ENCODE measurements at regions not wholly inside any gene's neighbourhood (a gene's known extent, or its start where the extent isn't known, plus 50 kb on each side); places are given as distances from the start of the nearest gene placed in this dataset.

GRCh38 chr5:103919506-103919905, 356.9 kb upstream of the NUDT12 start:
- no peak for TF ChIP-seq POLR2A (IDR thresholded peaks at IDR 0.05)
- no peak for TF ChIP-seq CTCF (IDR thresholded peaks at IDR 0.05)
- no peak for TF ChIP-seq POLR2AphosphoS5 (IDR thresholded peaks at IDR 0.05)
